LNCaP clone FGC (cell line): ENCODE measurements at regions not wholly inside any gene's neighbourhood (a gene's known extent, or its start where the extent isn't known, plus 50 kb on each side); places are given as distances from the start of the nearest gene placed in this dataset.
"Not testable (repeated sequence)": the region's sequence is repeated elsewhere in the genome, so short reads cannot be mapped to it uniquely, and the experiment has no call there.

Source experiments
- DNase-seq: peaks from one replicate; pipeline ENCODE4 v3.0.0-alpha.2; 2011; ENCODE audit warnings: low read depth
- H3K4me3 ChIP-seq: 2 replicates; pipeline ENCODE4 v1.5.1; 2011; ENCODE audit warnings: mild to moderate bottlenecking, low read depth, low read length, control low read depth
- TF ChIP-seq, protein P1 (sequence below): IDR thresholded peaks from 2 replicates; pipeline ENCODE4 v1.5.1; 2012; ENCODE audit warnings: mild to moderate bottlenecking; ENCODE audit not compliant: control insufficient read depth, insufficient read depth; ENCODE audit errors: extremely low read depth

DNA sequence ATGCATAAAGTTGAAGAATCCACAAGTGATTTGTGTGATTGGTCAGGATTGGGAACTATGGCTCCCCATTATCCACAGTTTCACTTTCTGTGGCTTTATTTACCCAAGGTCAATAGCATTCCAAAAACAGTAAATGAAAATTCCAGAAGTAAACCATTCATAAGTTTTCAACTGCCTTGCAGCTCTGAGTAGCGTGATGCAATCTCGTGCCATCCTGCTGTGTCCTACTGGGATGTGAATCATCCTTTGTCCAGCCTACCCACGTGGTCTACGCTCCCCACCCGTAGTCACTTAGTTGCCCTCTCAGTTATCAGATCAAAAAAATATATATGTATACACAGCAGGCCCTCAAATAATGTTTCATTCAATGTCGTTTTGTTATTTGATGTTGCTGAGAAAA, 89.0 kb upstream of the DLGAP1 start:
- DNase-seq: no peak

DNA sequence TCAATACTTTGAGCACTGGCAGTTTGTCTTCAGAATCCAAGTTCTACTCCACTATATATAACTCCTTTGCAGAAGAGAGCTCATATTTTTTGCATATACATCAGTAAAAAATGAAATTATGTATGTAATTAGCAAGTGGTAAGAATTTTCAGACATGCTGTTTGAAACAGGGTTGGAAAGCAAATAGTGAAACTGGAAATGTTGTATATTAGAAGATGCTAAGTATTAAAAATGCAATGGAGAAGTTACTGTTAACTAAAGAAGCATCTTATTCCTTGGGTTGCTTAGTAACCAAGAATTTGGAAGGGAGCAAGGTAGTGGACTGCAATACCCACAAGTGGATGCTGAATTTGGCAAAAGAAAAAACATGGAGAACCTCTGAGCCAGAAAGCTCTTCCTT, 88.6 kb upstream of the DLGAP1 start:
- TF ChIP-seq, protein P1, sequence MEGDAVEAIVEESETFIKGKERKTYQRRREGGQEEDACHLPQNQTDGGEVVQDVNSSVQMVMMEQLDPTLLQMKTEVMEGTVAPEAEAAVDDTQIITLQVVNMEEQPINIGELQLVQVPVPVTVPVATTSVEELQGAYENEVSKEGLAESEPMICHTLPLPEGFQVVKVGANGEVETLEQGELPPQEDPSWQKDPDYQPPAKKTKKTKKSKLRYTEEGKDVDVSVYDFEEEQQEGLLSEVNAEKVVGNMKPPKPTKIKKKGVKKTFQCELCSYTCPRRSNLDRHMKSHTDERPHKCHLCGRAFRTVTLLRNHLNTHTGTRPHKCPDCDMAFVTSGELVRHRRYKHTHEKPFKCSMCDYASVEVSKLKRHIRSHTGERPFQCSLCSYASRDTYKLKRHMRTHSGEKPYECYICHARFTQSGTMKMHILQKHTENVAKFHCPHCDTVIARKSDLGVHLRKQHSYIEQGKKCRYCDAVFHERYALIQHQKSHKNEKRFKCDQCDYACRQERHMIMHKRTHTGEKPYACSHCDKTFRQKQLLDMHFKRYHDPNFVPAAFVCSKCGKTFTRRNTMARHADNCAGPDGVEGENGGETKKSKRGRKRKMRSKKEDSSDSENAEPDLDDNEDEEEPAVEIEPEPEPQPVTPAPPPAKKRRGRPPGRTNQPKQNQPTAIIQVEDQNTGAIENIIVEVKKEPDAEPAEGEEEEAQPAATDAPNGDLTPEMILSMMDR: no peak
- DNase-seq: no peak
- no peak overlapping the region for H3K4me3 ChIP-seq

More for the DNA sequence above, 89.0 kb upstream of the DLGAP1 start:
- H3K4me3 ChIP-seq: no peak overlapping the region
- TF ChIP-seq, protein P1: no peak

DNA sequence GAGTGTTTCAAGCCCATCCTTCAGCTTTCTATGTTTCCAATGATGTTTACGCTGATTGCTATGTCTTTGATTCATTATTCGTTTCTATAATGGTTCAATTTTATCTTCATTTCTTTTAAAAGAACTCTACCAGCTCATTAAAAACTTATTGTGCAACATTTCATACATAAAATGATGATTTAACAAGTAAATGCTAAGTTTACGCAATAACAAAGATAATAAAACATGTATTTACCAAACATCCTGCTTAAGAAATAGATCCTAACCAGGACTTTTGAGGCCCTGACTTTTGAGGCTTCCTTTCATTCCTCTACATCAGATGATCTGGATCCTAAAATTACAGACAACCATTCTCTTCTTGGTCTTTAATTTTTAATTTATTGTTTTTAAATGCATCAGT, 86.5 kb upstream of the DLGAP1 start:
- no peak overlapping the region for H3K4me3 ChIP-seq
- DNase-seq: no peak
- TF ChIP-seq, protein P1: no peak

DNA sequence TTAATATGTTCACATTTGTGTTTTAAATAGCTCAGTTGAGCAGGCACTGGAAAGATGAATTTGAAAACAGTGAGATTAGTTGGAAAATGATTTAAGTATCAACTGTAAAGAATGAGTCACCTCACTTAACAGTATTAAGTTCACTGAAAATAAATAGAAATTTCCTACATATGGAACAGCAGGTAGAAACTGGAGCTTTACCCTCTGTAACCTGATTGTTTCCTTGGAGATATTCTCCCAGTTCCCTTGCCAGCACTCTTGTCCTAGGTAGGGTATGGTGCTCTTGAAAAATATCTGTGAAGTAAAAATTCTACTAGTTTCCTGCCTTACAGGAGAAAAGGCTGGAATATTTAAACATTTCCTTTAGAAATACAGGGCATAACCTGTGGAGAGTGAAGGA, 81.3 kb upstream of the DLGAP1 start:
- no peak for DNase-seq
- TF ChIP-seq, protein P1: no peak
- no peak overlapping the region for H3K4me3 ChIP-seq

DNA sequence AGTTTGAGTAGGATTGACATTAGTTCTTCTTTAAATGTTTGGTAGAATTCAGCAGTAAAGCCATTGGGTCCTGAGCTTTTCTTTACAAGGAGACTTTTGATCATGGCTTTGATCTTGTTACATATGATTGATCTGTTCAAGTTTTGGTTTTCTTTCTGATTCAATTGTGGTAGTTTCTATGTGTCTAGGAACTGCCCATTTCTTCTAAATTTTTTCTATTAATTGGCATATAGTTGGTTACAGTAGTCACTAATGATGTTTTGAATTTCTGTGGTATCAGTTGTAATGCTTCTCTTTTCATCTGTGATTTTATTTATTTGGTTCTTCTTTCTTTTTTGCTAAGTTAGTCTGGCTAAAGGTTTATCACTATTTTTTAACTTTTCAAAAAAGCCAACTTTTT, 73.3 kb upstream of the DLGAP1 start:
- TF ChIP-seq, protein P1: no peak
- H3K4me3 ChIP-seq: no peak overlapping the region
- DNase-seq: no peak

DNA sequence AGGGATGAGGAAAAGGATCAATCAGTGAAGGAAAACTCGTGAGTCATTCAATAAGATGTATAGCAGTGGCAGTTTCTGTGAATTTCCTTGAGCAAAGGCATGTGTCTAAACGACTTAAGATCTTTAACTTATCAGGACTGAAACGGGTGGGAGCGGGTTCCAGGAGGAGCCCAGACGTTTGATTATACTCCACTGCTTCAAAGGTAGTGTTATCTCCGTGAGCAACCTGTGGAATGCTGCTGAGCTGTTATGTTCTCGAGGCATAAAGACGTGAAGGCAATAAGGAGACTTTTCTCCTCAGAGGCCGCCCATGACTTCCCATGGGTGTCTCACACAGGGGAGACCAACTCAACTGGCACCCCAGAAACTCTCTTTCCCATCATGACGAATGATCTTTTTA, 72.7 kb upstream of the DLGAP1 start:
- not testable (repeated sequence) for DNase-seq

DNA sequence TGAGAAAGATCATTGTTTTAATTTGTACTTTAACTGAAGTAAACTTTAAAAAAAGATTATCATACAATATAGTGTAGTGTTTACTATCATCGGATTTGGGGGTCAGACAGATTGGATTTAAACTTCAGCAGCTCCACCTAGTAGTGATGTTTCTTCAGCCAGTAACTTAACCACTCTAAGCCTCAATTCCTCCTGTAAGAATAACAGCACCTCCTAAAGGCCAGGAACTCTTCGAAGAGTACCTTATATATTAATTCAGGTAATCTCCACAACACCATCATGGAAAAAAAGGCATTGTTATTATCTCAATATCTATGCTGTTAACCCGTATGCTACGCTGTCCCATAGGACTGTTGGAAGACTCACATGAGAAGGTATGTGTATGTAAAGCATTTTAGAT, 69.0 kb upstream of the DLGAP1 start:
- TF ChIP-seq, protein P1: no peak
- DNase-seq: no peak

More for the DNA sequence above, 72.7 kb upstream of the DLGAP1 start:
- H3K4me3 ChIP-seq: not testable (repeated sequence)

DNA sequence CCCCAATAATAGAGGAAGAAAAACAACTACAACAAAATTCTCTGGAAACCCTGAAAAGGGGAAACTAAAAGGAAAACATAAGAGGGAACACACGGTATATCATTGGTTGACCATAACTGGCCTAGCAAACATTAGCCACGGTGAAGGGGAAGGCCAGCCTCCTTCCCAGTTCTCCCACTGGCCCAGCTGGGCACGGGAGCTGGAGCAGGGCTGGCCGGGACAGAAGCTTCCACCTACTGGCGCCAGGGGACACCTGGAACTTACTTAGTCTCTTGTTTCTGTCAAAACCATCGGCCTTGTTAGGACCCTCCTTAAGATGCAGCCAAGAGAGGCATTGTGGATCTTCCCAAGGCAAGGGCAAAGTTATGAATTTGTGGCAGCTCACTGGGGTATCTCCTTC, 56.1 kb upstream of the DLGAP1 start:
- TF ChIP-seq, protein P1: no peak
- DNase-seq: no peak
- no peak overlapping the region for H3K4me3 ChIP-seq

More for the DNA sequence above, 69.0 kb upstream of the DLGAP1 start:
- no peak overlapping the region for H3K4me3 ChIP-seq
